NB4 (cell line): ENCODE measurements at regions not wholly inside any gene's neighbourhood (a gene's known extent, or its start where the extent isn't known, plus 50 kb on each side); places are given as distances from the start of the nearest gene placed in this dataset.
A peak's percentile ranks its signal among the peaks of the same experiment; 100 is the strongest.

Experiments
- DNase-seq: peaks from one replicate; pipeline ENCODE4 v3.0.0; 2010; ENCODE audit warnings: low read depth
- H3K4me3 ChIP-seq: one replicate; pipeline ENCODE4 v1.5.1; 2011; ENCODE audit warnings: mild to moderate bottlenecking, low read depth, low read length, moderate library complexity
- CTCF ChIP-seq: IDR thresholded peaks from one replicate; pipeline ENCODE4 v1.5.1; 2012; ENCODE audit warnings: low read depth, low read length
- MAX ChIP-seq: IDR thresholded peaks from 2 replicates; pipeline ENCODE4 v1.6.1; 2011; ENCODE audit warnings: low read depth, low read length
- MYC ChIP-seq: IDR thresholded peaks from 2 replicates; pipeline ENCODE4 v1.6.1; 2011; ENCODE audit warnings: low read depth, low read length
- POLR2A ChIP-seq: IDR thresholded peaks from 2 replicates; pipeline ENCODE4 v1.6.1; 2011; ENCODE audit warnings: mild to moderate bottlenecking; ENCODE audit not compliant: insufficient read length; ENCODE audit errors: extremely low read depth

- no peak for TF ChIP-seq MYC
- no peak overlapping the region for H3K4me3 ChIP-seq
- DNase-seq = peak; percentile 23
These were observed 71.0 kb upstream of the RALGAPA2 start for GRCh38 chr20:20783450-20783849.

- H3K4me3 ChIP-seq = no peak overlapping the region
- peak; percentile 14 for DNase-seq
- TF ChIP-seq POLR2A (no peak), MYC (no peak), CTCF (no peak), MAX (no peak)
These were observed 70.3 kb upstream of the RALGAPA2 start for GRCh38 chr20:20782755-20783154.

GRCh38 chr20:20782231-20782630 is 69.8 kb upstream of the RALGAPA2 start:
- no peak overlapping the region for H3K4me3 ChIP-seq
- no peak for DNase-seq
- TF ChIP-seq MAX (no peak), MYC (no peak), POLR2A (no peak), CTCF (no peak)

- peak overlapping the region; percentile 11 for H3K4me3 ChIP-seq
- 0 out of 2 replicates have a peak, but pooled peaks have one; percentile 20 for TF ChIP-seq MAX
- TF ChIP-seq CTCF = no peak
- no peak for TF ChIP-seq POLR2A
- TF ChIP-seq MYC = no peak
- DNase-seq = peak; percentile 43
These were observed 68.6 kb upstream of the RALGAPA2 start for GRCh38 chr20:20781029-20781428.

- peak overlapping the region; percentile 27 for H3K4me3 ChIP-seq
- TF ChIP-seq MAX (peak; percentile 82), CTCF (no peak), MYC (peak; percentile 91), POLR2A (no peak)
- DNase-seq = peak; percentile 100
These were observed 67.8 kb upstream of the RALGAPA2 start for GRCh38 chr20:20780127-20780824.

GRCh38 chr20:20778676-20779075 is 66.2 kb upstream of the RALGAPA2 start:
- DNase-seq = no peak
- no peak overlapping the region for H3K4me3 ChIP-seq
- TF ChIP-seq CTCF (no peak), MAX (no peak)
